ENCODE measurements at regions not wholly inside any gene's neighbourhood (a gene's known extent, or its start where the extent isn't known, plus 50 kb on each side); places are given as distances from the start of the nearest gene placed in this dataset.

GRCh38 chr6:54640911-54641310 is 205.7 kb upstream of the FAM83B start:
- DNase-seq = no peak

- no peak for DNase-seq
Observed at GRCh38 chr6:54646069-54646950, 200.3 kb upstream of the FAM83B start.

GRCh38 chr6:54646951-54647664 is 199.5 kb upstream of the FAM83B start:
- DNase-seq = no peak

GRCh38 chr6:54654381-54654780 is 192.2 kb upstream of the FAM83B start:
- no peak for DNase-seq

GRCh38 chr6:54655162-54655561 is 191.4 kb upstream of the FAM83B start:
- DNase-seq = no peak

GRCh38 chr6:54665278-54665677 is 181.3 kb upstream of the FAM83B start:
- DNase-seq = no peak

GRCh38 chr6:54680531-54680930 is 166.0 kb upstream of the FAM83B start:
- DNase-seq = no peak

- no peak for DNase-seq
Observed at GRCh38 chr6:54681267-54681666, 165.3 kb upstream of the FAM83B start.

GRCh38 chr6:54681987-54682386 is 164.6 kb upstream of the FAM83B start:
- DNase-seq = no peak

GRCh38 chr6:54689620-54690019 is 157.0 kb upstream of the FAM83B start:
- DNase-seq = no peak

- no peak for DNase-seq
Observed at GRCh38 chr6:54690596-54690995, 156.0 kb upstream of the FAM83B start.

GRCh38 chr6:54694928-54695532 is 151.5 kb upstream of the FAM83B start:
- no peak for DNase-seq

GRCh38 chr6:54695815-54696214 is 150.8 kb upstream of the FAM83B start:
- DNase-seq = no peak

GRCh38 chr6:54697424-54697823 is 149.1 kb upstream of the FAM83B start:
- DNase-seq = no peak

- DNase-seq = no peak
Observed at GRCh38 chr6:54698974-54699373, 147.6 kb upstream of the FAM83B start.

- no peak for DNase-seq
Observed at GRCh38 chr6:54700158-54700557, 146.4 kb upstream of the FAM83B start.

GRCh38 chr6:54702772-54703171 is 143.8 kb upstream of the FAM83B start:
- no peak for DNase-seq

- DNase-seq = no peak
Observed at GRCh38 chr6:54706391-54706790, 140.2 kb upstream of the FAM83B start.

GRCh38 chr6:54706844-54707605 is 139.5 kb upstream of the FAM83B start:
- DNase-seq = no peak

GRCh38 chr6:54710456-54710855 is 136.1 kb upstream of the FAM83B start:
- DNase-seq = peak in 1 of 56 donors; percentile 2

GRCh38 chr6:54716010-54716409 is 130.6 kb upstream of the FAM83B start:
- DNase-seq = no peak

GRCh38 chr6:54716877-54717276 is 129.7 kb upstream of the FAM83B start:
- no peak for DNase-seq

All from amygdala (tissue), 56 donors.